ENCODE measurements at regions not wholly inside any gene's neighbourhood (a gene's known extent, or its start where the extent isn't known, plus 50 kb on each side); places are given as distances from the start of the nearest gene placed in this dataset.
"Not testable (repeated sequence)": the region's sequence is repeated elsewhere in the genome, so short reads cannot be mapped to it uniquely, and the experiment has no call there.

- intact Hi-C loops (cut with DNase I): no loop called here
- DNase-seq (ENCODE audit: low spot score): no peak
Observed at GRCh38 chr15:35998663-35999602, 453.0 kb upstream of the DPH6 start.

DNA sequence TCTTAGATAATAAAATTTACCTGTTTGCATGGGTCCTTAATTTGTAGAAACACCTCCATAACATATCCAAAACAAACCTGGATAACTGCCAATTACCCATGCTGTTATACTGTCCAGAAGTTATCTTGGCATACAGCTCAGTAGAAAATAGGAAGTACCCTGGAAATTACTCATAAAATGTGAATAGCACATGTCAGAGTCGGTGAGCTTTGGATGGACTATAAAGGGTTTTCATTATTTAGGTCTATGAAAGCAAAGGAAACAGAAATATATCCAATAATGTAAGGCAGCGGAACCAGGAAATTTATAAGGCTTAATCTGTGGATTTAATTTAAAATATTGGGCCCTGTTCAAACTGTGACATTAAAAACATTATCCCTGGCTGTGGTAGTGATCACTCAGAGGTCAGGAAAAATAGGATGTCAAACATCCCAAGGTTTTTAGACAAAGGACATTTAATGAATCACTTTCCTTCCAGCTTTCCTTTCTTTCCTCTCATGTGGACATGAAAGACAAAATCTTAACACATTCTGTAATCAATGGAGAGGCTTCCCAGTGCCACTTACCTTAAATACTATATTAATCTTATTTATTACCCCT lies 459.0 kb upstream of the DPH6 start:
- no peak for DNase-seq (ENCODE audit: low spot score)
- intact Hi-C loops (cut with DNase I): no loop called here

DNA sequence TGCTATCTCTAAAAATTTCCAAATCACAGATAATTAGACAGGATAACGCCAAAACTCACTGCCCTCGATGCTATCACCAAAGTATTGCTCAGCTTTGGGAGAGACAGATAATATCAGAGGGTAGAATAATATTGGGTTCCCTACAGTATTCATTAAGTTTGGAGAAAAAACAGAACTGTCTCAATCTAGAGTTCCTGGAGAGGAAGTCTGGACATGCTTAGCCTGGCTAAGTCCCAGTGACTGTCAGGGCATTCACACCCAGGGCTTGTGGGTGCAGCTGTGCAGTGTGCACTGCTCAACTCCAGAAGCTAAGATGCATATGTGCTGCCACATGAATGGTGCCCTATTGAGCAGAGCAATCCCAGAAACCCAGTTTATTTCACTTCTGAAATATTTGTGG lies 459.6 kb upstream of the DPH6 start:
- DNase-seq (ENCODE audit: low spot score): no peak
- intact Hi-C loops (cut with DNase I): no loop called here

GRCh38 chr15:36007699-36008098 lies 461.7 kb upstream of the DPH6 start:
- intact Hi-C loops (cut with DNase I): no loop called here
- DNase-seq (ENCODE audit: low spot score): no peak

DNA sequence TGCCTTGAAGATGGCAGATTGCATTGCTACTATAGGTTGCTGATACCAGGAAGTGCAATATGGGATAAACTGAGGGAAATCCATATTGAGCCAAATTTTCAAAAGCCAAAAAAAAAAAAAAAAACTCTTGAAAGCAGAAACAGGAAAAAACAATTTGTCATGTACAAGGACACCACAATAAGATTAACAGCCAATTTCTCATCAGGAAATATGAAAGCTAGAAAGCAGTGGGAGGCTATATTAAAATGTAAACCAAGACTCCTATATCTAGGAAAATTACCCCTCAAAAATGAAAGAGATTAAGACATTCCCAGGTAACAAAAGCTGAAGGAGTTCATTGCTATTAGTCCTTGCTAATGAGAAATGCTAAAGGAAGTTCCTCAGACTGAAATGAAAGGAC lies 462.8 kb upstream of the DPH6 start:
- intact Hi-C loops (cut with DNase I): no loop called here
- DNase-seq (ENCODE audit: low spot score): no peak

DNA sequence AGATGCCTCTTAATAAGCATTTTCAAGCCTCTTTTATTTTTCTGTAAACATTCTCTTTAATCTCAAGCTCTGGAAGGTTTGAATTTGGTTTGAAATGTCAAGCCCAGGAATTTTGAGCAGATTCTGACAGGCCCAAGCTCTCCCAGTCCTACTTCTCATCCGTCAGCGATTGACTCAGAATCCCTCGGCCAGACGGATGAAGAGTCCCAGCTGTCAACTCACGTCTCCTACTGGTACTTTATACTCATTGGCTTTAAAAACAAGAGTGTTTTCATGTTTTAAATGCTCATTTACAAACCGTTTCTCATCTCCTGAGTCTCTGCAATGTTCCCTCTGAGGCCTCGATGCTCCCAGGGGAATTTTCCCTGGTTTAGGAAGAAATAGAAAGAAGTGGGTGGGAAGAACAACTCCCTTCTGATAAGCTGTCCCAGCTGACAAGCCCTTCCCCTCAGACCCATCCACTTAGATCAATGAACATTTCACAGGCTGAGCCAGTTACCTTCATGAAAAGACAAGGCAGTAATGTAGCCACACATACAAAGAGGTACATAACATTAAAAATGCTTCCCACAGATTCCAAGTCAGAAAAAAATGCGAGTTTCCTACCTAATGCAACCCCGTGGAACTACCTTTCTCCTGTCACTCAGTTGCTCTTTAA lies 478.2 kb upstream of the DPH6 start:
- intact Hi-C loops (cut with DNase I): no loop called here

GRCh38 chr15:36026627-36027283 lies 480.8 kb upstream of the DPH6 start:
- intact Hi-C loops (cut with DNase I): no loop called here
- no peak for DNase-seq (ENCODE audit: low spot score)

More for the DNA sequence above, 478.2 kb upstream of the DPH6 start:
- no peak for DNase-seq (ENCODE audit: low spot score)

- no peak for DNase-seq (ENCODE audit: low spot score)
- intact Hi-C loops (cut with DNase I): no loop called here
Observed at GRCh38 chr15:36029606-36030210, 483.7 kb upstream of the DPH6 start.

- DNase-seq (ENCODE audit: low spot score): no peak
- intact Hi-C loops (cut with DNase I): no loop called here
Observed at GRCh38 chr15:36039996-36040572, 494.1 kb upstream of the DPH6 start.

GRCh38 chr15:36047018-36047716 lies 501.2 kb upstream of the DPH6 start:
- DNase-seq (ENCODE audit: low spot score); intact Hi-C loops (cut with DNase I): not testable (repeated sequence)

DNA sequence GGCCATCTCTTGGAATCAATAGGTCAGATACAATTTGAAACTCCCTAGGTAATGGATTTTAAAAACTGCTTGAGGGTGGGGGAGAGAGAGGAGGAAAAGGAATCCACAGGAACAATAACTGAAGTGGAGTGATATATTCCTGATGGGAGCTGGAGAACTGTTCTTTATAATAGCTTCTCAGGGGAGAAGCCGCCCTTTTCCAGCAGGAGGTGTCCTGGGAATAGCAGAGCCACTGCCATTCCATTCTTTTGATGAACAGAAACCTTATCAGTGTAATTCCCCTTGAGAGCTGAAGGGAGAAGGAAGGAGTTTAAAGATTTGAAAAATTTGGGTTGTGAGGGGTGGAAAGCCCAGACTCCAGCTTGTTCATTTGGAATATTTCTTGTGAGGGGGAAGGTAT lies 504.9 kb upstream of the DPH6 start:
- intact Hi-C loops (cut with DNase I): no loop called here
- no peak for DNase-seq (ENCODE audit: low spot score)

- intact Hi-C loops (cut with DNase I); DNase-seq (ENCODE audit: low spot score): not testable (repeated sequence)
Observed at GRCh38 chr15:36052641-36053040, 506.7 kb upstream of the DPH6 start.

GRCh38 chr15:36053746-36054145 lies 507.8 kb upstream of the DPH6 start:
- no peak for DNase-seq (ENCODE audit: low spot score)
- intact Hi-C loops (cut with DNase I): no loop called here

DNA sequence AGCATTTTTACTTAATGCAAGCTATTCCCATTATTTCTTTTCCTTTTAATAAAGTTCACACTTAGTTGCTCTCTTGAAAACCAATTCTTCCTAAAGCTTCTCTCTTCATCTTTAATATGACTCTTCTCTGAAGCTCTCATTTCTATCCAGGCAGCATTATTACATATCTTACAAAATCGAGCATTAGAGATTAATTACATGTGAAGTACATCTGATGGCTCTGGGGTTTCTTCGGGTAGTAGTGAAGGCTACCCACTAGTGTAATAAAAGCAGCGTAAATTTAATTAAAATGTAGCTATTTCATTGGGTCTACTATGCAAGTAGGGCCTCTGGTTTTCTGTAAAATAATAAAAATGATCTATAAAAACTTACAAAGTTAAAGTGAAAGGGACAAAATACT lies 513.6 kb upstream of the DPH6 start:
- no peak for DNase-seq (ENCODE audit: low spot score)
- intact Hi-C loops (cut with DNase I): no loop called here

DNA sequence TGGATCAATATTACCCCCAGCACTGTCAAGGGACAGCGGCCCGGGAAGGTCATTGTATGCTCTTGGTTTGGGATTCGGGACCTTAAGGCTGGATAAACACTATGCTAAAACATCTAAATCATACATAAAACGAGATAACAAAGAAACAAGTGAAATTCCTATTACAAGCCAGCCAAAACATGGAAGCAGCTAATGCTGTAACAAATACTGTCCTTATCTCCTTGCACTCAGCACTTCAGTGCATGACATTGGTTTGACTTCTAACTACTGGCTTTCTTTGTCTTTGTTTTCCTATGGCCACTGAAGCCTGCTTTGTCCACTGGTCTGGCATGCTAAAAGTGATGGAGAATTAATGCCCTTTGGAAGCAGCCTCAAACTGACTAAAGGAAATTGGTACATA lies 516.4 kb upstream of the DPH6 start:
- intact Hi-C loops (cut with DNase I): no loop called here
- no peak for DNase-seq (ENCODE audit: low spot score)

- intact Hi-C loops (cut with DNase I): no loop called here
- DNase-seq (ENCODE audit: low spot score): no peak
Observed at GRCh38 chr15:36066757-36067156, 512.7 kb upstream of the CDIN1 start.

- intact Hi-C loops (cut with DNase I): no loop called here
- DNase-seq (ENCODE audit: low spot score): no peak
Observed at GRCh38 chr15:36067483-36068274, 511.7 kb upstream of the CDIN1 start.

DNA sequence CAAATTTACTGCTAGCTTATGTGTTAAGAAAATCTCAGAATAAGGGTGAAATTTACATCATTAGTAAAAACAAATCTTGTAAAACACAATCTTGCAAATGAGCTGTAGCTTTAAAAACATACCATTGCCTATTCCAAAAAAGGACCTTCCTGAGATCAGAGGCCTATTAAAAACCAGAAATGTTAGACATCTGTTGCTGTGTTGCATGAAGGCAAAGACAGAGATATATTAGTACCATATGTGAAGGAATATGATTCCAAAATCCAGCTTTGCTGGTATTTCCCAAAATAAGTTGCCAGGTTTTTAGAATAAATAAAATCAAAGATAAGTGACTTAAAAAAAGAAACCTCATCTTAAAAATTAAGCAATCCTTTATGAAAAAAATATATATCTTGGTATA lies 504.1 kb upstream of the CDIN1 start:
- intact Hi-C loops (cut with DNase I): no loop called here
- DNase-seq (ENCODE audit: low spot score): no peak
